NCI-H2029 treated with DMSO at 0.1 percent for 48 hours (cell line): ENCODE measurements at regions not wholly inside any gene's neighbourhood (a gene's known extent, or its start where the extent isn't known, plus 50 kb on each side); places are given as distances from the start of the nearest gene placed in this dataset.
A peak's percentile ranks its signal among the peaks of the same experiment; 100 is the strongest.

Experiments
- DNase-seq: peaks from one replicate; lab custom pipeline; 2025; lab: John Stamatoyannopoulos, UW

GRCh38 chr4:20528508-20528907 is 171.8 kb upstream of the PACRGL start:
- no peak for DNase-seq

- no peak for DNase-seq
Measured at GRCh38 chr4:20529691-20530090, 170.6 kb upstream of the PACRGL start.

- no peak for DNase-seq
Measured at GRCh38 chr4:20532116-20532790, 168.0 kb upstream of the PACRGL start.

- DNase-seq, result no peak
Measured at GRCh38 chr4:20532871-20533870, 167.1 kb upstream of the PACRGL start.

- DNase-seq, result peak; percentile 81
Measured at GRCh38 chr4:20538905-20539304, 161.4 kb upstream of the PACRGL start.

GRCh38 chr4:20543131-20543530 is 157.1 kb upstream of the PACRGL start:
- no peak for DNase-seq

- DNase-seq, result peak; percentile 79
Measured at GRCh38 chr4:20544645-20545044, 155.6 kb upstream of the PACRGL start.

GRCh38 chr4:20552004-20552403 is 148.3 kb upstream of the PACRGL start:
- no peak for DNase-seq

- DNase-seq, result no peak
Measured at GRCh38 chr4:20554134-20554533, 146.1 kb upstream of the PACRGL start.

GRCh38 chr4:20565075-20565721 is 135.1 kb upstream of the PACRGL start:
- DNase-seq, result no peak

- no peak for DNase-seq
Measured at GRCh38 chr4:20570981-20571715, 129.1 kb upstream of the PACRGL start.

GRCh38 chr4:20572976-20573375 is 127.3 kb upstream of the PACRGL start:
- DNase-seq, result no peak

GRCh38 chr4:20574986-20575385 is 125.3 kb upstream of the PACRGL start:
- no peak for DNase-seq

GRCh38 chr4:20575486-20575885 is 124.8 kb upstream of the PACRGL start:
- DNase-seq, result no peak

GRCh38 chr4:20576861-20577260 is 123.4 kb upstream of the PACRGL start:
- DNase-seq, result no peak

- DNase-seq, result no peak
Measured at GRCh38 chr4:20577702-20578101, 122.6 kb upstream of the PACRGL start.

- DNase-seq, result no peak
Measured at GRCh38 chr4:20580907-20581306, 119.4 kb upstream of the PACRGL start.

GRCh38 chr4:20589436-20589835 is 110.8 kb upstream of the PACRGL start:
- DNase-seq, result no peak

- no peak for DNase-seq
Measured at GRCh38 chr4:20590849-20591248, 109.4 kb upstream of the PACRGL start.

GRCh38 chr4:20591571-20591970 is 108.7 kb upstream of the PACRGL start:
- no peak for DNase-seq

- DNase-seq, result no peak
Measured at GRCh38 chr4:20592013-20592412, 108.2 kb upstream of the PACRGL start.

- DNase-seq, result no peak
Measured at GRCh38 chr4:20592663-20593062, 107.6 kb upstream of the PACRGL start.
